Endothelial cell of hepatic sinusoid (primary cell): ENCODE measurements at regions not wholly inside any gene's neighbourhood (a gene's known extent, or its start where the extent isn't known, plus 50 kb on each side); places are given as distances from the start of the nearest gene placed in this dataset.

Experiments used
- in situ Hi-C: cut with HindIII; loops from 2 replicates; pipeline ENCODE4 v1.10.0; 2017; ENCODE audit warnings: low sequenced_read_pairs

DNA sequence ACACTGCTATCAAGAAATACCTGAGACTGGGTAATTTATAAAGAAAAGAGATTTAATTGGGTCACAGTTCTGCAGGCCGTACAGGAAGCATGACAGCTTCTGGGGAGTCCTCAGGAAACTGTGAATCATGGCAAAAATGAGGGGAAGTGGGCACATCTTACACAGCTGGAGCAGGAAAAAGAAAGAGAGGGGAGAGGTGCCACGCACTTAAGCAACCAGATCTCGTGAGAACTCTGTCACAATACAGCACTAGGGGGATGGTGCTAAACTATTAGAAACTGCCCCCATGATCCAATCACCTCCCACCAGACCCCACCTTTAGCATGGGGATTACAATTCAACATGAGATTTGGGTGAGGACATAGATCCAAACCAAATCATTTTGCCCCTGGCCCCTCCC lies 105.5 kb upstream of the CPLX2 start:
- in situ Hi-C loops = no loop called here

DNA sequence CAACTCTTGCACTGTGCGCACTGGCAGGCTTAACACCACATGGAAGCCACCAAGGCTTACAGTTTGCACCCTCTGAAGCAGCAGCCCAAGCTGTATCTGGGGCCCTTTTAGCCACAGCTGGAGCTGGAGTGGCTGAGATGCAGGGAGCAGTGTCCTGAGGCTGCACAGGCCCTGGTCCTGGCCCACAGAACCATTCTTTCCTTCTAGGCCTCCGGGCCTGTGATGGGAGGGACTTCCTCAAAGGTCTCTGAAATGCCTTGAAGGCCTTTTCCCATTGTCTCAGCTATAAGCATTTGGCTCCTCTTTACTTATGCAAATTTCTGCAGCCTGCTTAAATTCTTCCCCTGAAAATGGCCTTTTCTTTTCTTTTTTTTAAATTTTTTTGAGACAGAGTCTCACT lies 104.4 kb upstream of the CPLX2 start:
- in situ Hi-C loops = no loop called here

DNA sequence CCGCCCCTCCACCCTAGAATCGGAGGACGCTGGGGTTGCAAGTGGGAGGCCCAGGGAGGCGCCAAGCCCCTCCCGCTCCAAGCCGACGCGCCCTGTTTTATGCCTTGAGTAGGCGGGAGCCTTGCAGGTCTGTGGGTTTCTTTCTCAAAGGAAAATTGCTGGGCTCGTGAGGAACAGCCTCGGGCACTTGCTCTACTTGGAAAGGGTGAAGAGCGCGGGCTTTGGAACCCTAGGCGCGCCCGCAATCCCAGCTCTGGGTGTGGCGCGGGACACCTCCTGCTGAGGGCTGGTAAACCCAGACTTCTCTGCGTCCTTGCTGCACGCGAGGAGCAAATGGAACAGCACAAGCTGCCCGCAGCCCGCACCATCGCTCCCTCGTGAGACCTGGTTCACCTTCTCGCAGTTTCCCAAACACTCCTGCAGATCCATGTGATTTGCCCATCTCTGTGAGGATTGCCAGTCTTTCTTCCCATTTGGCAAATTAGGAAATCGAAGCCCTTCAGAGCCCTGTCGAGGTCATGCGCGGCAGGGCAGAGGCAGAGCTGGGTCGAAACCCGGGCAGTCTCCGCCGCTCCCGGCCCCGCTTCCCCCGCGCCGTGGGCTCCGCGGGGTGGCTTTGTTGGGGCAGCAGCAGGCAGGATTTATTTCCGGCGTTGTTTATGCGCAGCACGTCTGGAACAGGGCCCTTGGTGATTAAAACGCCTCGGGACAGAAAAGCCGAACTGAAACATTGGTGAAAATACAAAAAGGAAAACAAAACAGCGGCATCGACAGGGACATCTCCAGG lies 98.4 kb upstream of the CPLX2 start:
- in situ Hi-C loops = no loop called here

DNA sequence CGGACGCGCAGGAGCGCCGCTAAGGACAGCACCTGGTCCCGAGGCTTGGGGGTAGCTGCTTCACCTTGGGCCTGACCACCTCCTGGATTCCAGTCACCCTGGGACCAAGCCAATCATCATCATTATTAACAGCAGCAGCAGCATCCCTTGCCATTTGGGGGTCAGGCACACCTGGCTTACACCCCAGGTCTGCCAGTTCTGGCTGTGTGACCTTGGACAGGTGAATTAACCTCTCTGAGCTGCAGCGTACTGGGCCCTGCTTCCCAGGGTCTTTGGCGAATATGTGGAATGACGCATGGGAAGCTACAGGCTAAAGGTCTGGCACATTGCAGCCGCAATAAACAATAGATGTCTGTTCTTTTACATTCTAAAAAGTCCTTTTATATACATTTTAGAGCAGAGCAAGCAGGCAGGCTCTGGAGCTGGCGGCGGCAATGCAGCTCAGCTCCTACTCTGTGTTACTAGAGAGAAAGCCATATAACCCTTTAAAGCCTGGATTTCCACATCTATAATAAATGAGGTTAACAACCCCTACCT lies 97.8 kb upstream of the CPLX2 start:
- in situ Hi-C loops = no loop called here

DNA sequence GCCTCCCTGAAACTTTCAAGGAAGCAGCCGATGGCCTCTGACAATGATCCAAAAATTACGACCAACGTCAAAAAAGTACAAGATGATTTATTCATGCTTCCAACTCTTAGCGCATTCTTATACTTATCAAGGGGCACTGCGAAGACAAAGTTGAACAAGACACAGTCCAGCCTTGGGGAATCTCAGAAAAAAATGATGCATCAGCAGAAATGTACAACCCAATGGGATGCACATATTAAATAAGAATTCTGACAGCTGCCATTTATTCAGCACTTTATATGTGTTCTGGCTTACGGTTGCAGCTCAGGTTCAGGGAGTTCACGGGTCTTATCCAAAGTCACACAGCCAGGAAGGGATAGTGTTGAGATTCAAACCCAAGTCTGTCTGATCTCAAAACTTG lies 96.0 kb upstream of the CPLX2 start:
- in situ Hi-C loops = no loop called here

DNA sequence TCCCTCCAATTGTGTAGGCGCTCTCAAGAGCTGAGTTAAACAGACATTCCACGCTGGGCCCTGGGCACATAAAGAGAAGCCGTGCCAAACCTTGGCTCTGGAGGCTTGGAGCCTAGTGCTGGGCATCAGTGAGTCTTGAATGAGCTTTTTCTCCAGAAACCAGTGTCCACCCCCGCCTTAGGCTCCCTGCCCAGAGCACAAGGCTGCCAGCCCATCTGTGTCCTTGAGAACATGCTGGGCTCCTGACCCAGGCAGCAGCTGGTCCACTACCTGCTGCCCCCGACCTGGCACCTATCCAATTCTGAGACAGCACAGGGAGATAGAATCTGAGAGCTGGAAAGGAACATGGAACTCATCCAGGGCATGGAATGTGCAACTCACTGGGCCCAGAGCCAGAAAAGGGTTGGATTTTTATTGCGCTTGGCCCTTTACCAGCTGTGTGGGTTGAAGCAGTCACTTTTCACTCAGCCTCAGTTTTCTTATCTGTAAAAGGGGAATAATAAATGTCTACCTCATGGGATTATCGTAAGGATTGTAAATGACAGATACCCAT lies 92.4 kb upstream of the CPLX2 start:
- in situ Hi-C loops = no loop called here

DNA sequence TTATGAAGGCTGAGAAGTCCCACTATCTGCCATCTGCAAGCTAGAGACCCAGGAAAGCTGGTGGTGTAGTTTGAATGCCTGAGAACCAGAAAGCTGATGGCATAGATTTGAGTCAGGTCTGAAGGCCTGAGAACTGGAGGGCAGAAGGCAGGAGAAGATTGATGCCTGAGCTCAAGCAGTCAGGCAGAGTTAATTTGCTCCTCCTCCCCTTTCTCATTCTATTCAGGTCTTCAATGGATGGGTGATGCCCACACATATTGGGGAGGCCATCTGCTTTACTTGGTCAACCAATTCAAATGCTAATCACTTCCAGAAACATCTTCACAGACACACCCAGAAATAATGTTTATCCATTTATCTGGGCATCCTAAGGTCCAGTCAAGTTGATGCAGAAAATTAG lies 87.6 kb upstream of the CPLX2 start:
- in situ Hi-C loops = no loop called here

DNA sequence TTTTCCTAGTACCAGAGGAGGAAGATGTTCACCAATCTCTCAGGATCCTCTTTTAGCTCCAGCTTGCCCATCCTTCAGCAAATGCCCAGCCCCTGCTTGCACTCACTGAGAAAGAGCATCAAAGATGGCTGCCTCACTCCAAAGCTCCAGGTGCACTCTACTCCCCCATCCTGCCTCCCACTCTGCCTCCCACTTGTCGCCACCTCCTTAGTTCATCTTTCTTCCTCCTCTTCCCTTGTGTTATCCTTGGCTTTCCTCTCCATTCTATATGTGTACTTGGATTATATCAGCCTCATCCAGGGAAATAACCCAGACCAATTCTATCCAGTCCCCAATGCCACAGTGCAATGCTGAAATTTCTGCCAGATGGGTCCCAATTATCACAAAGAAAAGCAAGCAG lies 87.1 kb upstream of the CPLX2 start:
- in situ Hi-C loops = no loop called here

DNA sequence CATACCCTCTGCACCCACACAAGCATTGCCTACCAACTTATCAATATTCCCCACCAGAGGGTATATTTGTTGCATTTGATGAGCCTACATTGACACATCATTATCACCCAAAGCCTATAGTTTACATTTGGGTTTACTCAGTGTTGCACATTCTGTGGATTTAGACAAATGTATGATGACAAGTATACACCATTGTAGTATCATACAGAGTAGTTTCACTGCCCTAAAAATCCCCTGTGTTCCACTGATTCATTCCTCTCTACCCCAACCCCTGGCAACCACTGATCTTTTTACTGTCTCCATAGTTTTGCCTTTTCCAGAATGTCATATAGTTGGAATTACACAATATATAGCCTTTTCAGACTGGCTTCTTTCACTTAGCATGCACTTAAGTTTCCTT lies 85.7 kb upstream of the CPLX2 start:
- in situ Hi-C loops = no loop called here

DNA sequence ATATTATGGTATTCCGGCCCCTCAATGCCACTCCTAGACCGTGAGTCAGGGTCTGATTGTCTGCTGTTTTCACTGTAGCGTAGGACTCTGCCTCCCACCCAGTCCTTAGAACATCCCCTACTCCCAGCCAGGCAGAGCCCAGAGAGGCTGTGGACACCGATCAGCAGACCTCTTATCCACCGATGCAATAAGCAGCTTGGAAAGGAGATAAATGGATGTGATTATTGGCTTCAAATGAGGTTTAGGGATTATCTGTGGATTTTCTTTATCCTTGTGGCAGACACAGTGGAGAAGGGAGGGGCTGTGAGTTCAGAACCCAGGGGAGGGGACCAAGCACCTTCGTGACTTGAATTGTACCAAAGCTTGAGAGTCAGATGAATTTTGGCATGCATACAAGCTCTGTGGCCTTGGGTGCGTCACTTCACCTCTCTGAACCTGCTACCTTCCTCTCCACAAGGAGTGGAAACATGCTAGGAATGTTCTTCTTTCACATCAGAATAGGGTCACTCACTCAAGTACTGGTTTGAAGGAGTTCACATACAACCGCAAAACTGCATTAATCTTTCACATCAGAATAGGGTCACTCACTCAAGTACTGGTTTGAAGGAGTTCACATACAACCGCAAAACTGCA lies 83.1 kb upstream of the CPLX2 start:
- in situ Hi-C loops = no loop called here

DNA sequence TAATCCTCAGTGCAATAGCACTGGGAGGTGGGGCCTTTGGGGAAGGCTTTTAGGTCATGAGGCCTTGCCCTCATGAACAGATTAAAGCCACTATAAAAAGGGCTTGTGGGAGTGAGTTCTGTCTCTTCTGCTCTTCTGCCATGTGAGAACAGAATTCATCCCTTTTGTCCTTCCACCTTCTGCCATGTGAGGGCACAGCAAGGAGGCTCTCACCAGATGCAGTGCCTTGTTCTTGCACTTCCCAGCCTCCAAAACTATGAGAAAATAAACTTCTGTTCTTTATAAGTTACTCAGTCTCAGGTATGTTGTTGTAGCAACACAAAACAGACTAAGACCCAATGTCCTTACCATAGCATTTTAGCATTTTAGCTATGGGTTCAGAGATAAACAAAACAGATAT lies 81.7 kb upstream of the CPLX2 start:
- in situ Hi-C loops = no loop called here

DNA sequence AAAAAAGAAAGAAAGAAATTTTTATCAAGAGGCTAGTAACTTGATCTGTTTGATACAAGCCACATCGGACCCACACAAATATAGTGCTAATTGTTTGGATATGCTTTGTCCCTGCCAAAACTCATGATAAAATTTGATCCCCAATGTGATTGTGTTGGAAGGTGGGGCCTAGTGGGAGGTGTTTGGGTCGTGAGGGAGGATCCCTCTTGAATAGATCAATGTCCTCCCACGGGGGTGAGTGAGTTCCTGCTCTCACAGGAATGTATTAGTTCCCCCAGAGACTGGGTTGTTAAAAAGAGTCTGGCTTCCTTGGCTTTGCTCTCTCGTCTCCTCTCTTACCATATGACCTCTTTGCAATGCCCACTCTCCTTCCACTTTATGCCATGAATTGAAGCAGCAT lies 80.6 kb upstream of the CPLX2 start:
- in situ Hi-C loops = no loop called here

DNA sequence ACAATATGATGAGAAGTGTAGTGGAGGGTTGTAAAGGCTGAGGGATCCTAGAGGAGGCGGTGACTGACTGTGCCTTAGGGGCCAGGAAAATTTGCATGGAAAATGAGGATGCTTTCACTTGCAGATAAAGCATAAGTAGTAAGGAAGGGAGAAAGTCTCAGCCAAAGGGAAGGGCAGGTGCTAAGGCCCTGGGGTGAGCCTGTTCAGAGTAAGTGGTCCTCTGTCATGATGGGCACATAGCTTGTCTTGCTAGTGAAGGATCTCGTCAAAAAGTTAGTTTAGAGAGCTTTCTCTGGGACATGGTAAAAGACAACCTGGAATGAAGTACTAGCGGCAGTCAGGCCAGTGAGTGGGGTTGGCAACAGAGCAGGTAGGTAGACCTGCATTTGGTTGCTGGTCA lies 75.4 kb upstream of the CPLX2 start:
- in situ Hi-C loops = loop anchor here (5.0 kb wide), 1 partner anchor 69 kb away; no protein-coding TSS in a partner anchor

DNA sequence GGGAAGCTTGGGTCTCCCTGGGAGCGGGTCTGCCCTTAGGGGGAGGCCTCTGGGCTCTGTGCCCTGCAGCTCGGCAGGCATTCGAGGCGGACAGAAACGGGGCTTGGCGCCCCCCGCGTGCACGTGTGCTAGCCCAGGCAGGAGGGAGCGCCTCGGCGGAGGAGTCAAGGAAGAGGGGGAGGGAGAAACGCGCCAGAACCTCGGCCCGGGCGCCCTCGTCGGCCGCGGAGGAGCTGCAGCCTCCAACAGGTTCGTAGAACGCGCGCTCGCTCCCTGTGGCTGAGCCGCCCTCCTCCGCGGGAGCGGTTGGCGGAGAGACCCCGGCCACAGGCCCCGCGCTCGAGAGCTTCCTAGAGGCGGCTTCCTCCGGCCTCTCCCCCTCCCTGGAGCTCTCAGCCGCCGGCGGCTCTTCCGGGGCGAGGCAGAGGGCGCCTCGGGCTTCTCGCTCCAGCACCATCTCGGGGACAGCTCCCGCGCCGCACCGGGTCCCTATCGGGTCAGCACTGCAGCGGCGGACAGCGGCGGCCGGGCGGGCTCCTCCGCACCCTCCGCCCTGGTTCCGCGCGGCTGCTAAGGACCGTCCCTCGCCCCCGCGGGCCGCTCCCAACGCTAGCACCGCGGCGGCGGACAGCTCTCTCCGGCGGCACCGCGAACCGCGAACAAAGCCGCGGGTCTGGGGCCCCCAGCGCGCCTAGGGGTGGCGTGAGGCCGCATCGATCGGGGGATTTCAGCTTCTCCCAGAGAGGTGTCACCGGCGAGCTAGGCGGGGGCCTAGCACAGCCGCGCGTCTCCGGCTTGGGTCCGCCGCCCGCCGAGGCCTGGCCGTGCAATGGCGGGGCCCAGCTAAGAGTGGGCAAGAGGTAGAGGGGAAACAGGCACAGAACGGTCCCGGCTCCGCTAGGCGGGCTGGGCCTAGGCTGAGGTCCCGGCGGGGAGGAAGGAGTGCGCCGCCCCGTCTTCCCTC lies 74.6 kb upstream of the CPLX2 start:
- in situ Hi-C loops = loop anchor here (5.0 kb wide), 1 partner anchor 70 kb away; no protein-coding TSS in a partner anchor

DNA sequence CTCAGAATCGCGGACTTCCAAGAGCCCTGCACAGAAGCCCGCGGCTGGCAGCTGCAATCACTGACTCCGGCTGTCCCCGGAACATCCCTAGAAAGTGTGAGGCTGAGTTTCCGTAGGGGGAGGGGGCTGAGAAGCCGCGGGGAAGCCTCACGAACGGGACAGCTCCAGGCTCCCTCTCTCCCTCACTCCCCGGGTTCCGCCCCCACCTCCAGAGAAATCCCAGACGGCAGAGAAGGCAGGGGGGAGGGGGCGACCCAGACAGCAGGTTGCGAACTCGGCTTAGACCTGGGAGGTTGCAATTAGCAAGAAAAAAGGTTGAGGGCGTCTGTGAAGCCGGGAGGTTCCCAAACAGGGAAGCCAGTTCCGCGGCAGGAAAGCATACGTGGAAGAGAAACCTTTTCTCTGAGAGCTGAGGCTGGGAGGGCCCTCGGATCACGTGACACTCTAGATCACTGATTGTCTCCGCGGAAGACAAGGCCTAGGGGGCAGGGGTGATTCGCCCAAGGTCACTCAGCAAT lies 73.8 kb upstream of the CPLX2 start:
- in situ Hi-C loops = loop anchor here (5.0 kb wide), 1 partner anchor 70 kb away; no protein-coding TSS in a partner anchor

DNA sequence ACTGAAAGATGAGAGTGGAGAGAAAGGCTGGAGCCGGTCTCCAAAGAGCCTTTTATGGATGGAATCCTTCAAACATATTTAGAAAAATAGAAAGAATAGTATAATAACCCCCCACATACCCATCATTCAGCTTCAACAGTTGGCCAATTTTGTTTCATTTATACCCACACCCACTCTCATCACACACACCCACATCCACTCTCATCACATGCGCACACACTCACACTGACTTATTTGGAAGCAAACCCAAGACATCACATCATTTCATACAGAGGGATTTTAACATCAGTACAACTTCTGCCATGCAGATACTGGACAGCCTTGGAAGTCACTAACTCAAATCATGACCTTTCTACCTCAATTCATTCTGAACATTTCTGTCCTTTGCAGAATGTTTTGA lies 72.8 kb upstream of the CPLX2 start:
- in situ Hi-C loops = loop anchor here (5.0 kb wide), 1 partner anchor 71 kb away; no protein-coding TSS in a partner anchor

DNA sequence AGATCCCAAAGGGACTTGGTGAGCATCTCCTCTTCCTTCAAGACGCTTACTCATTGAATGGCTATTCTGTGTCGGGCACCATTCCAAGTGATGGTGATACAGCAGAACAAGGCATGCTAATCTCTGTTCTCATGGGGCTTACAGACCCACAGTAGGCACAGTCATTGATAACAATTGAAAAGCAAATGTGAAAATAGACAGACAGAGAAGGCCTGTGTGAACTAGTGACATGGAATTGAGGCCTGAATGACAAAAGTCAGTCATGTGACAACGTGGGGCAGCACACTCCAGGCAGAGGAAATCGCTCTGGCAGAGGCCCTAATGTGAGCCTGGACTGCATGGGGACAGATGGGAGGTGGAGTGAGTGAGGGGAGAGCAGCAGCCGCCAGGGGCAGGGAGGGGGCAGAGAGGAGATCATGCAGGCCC lies 70.7 kb upstream of the CPLX2 start:
- in situ Hi-C loops = no loop called here

DNA sequence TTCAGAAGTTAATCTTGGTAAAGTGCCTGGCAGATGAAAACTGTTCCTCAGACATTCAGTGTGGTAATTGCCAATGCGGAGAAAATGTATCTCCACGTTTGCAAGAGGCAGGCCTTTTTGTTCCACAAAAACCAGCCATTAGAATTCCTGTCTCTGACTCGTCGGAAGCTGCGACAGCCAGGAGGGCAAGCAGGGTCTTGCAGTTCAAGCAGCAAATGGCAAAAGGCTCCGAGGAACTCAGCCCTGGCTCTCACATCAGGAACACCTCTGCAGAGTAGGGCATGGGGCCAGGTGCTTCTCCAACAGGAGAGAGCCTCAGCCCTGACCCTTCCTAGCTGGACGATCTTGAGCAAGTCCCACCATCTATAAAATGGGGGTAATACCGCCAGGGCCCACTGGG lies 69.0 kb upstream of the CPLX2 start:
- in situ Hi-C loops = no loop called here

DNA sequence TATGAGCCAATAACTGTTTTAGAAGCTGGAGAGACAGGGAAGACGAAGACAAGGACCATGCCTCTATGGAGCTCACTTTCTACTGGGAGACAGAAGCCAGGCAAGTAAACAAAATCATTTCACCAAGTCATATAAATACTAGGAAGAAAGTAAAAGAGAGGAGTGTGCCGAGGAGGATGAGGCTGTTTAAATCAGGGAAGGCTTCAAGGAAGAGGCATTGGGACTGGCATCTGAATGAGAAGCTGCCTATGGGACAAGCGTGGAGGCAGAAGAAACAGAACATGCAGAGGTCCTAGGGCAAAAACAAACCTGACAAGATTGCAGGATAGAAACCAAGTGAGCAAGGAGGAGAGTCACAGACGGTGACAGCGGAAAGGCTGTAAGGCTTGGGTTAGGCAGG lies 68.1 kb upstream of the CPLX2 start:
- in situ Hi-C loops = no loop called here

DNA sequence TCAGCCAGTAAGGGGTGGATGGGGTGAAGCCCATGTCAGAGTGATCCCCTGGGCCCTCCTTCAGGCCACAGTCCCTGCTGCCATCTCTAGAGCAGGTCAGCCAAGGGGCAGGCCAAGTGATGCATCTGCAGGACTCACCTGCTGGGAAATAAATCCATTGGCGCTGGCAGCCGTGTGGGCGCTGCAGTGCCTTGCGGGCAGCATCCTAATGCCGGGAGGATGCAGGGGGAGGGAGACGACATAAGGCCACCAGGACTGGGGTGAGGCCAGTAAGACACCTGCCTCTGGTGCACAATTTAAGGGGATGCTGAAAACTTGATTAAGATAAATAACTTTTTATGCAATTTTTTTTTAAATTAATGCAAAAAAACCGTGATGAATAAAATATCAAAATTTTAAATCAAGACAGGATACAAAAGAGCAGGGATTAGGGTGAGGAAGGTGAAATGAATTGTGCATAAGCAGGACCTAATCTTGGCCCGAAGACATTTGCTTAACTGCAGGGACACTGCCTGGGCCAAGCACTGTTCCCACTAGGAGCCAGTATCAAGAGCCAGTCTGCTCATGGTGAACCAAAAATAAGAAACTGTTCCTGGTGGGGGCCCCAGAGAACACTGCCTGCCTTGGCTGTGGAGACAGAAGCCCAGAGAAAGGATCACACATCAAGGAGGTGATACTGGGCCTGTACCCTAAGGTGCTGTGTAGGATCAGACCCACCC lies 67.5 kb upstream of the CPLX2 start:
- in situ Hi-C loops = no loop called here
